ENCODE measurements at regions not wholly inside any gene's neighbourhood (a gene's known extent, or its start where the extent isn't known, plus 50 kb on each side); places are given as distances from the start of the nearest gene placed in this dataset.

- ChIA-PET POLR2A (no interaction called here), CTCF (ENCODE audit: low intra/inter-chr PET ratio) (no interaction called here)
- Histone ChIP-seq H3K9me3 (replicated peaks; ENCODE audit: control insufficient read depth, insufficient read depth, low read depth, low read length) (no peaks in the 10 kb centered on the region), H3K79me2 (ENCODE audit: control insufficient read depth, insufficient read depth, low read length) (no peaks in the 10 kb centered on the region), H3K36me3 (ENCODE audit: control insufficient read depth, insufficient read depth, low read length) (no peaks in the 10 kb centered on the region), H3K4me3 (no peak overlapping the region), H3K9ac (ENCODE audit: insufficient read depth in 1 of 2, low read depth in 2 of 2, low read length in 2 of 2) (no peak overlapping the region), H2AFZ (ENCODE audit: low read depth, low read length) (no peak overlapping the region), H3K27me3 (ENCODE audit: control insufficient read depth in 2 of 2, insufficient read depth in 2 of 2, low read length in 2 of 2) (peaks cover 2 to 64% of the 10 kb centered on the region in 2 experiments; a peak in 3 of 5 replicates), H3K4me2 (ENCODE audit: insufficient read depth, low read length) (no peak overlapping the region), H4K20me1 (replicated peaks; ENCODE audit: control insufficient read depth, insufficient read depth, low read length) (0 out of 2 replicates have a peak, but pooled peaks cover 4% of the 10 kb centered on the region), H3K9me1 (ENCODE audit: control insufficient read depth, insufficient read depth, low read length) (no peaks in the 10 kb centered on the region), H3K27ac (ENCODE audit: extremely low read depth, low read depth, low read length) (no peak overlapping the region), H3K4me1 (replicated peaks in 1 of 2; ENCODE audit: control insufficient read depth in 2 of 2, insufficient read depth in 2 of 2, low read length in 2 of 2) (no peaks in the 10 kb centered on the region)
- no peak for ATAC-seq
- no TSS peak for BruUV-seq (replicated peaks)
- FAIRE-seq = no peak
- intact Hi-C loops (cut with micrococcal nuclease) (no loop called here), in situ Hi-C loops (cut with MboI) (no loop called here)
- WGBS (ENCODE audit: insufficient coverage, low coverage, missing lambda C conversion rate) = 3% methylated on average over 6 of the region's 7 CpGs
- no peak for DNase-seq (ENCODE audit: extremely low read depth in 1 of 4, low spot score in 3 of 4)
- no peak for TF ChIP-seq NFATC3 (IDR thresholded peaks at IDR 0.05)
- TF ChIP-seq E2F5 (CRISPR knock-in tag; IDR thresholded peaks at IDR 0.05) = no peak
- TF ChIP-seq TCF7 (IDR thresholded peaks at IDR 0.05; ENCODE audit: borderline replicate concordance) = no peak
- no peak for TF ChIP-seq ZNF696 (CRISPR knock-in tag; conservative IDR thresholded peaks at IDR 0.05)
- TF ChIP-seq SMARCE1 (IDR thresholded peaks at IDR 0.05) = no peak
- no peak for TF ChIP-seq RB1 (IDR thresholded peaks at IDR 0.05; ENCODE audit: low read depth)
- no peak for TF ChIP-seq MNT (conservative IDR thresholded peaks at IDR 0.05)
- no peak for TF ChIP-seq HMG20A (CRISPR knock-in tag; conservative IDR thresholded peaks at IDR 0.05)
- TF ChIP-seq VEZF1 (CRISPR knock-in tag; IDR thresholded peaks at IDR 0.05) = no peak
- no peak for TF ChIP-seq TCF15 (CRISPR knock-in tag; IDR thresholded peaks at IDR 0.05)
- no peak for TF ChIP-seq CHCHD3 (CRISPR knock-in tag; IDR thresholded peaks at IDR 0.05)
- no peak for TF ChIP-seq ZNF695 (CRISPR knock-in tag; IDR thresholded peaks at IDR 0.05)
- TF ChIP-seq KLF10 (CRISPR knock-in tag; IDR thresholded peaks at IDR 0.05) = no peak
- no peak for TF ChIP-seq FIP1L1 (IDR thresholded peaks at IDR 0.05; ENCODE audit: low read depth, low read length, poor library complexity, severe bottlenecking)
- no peak for TF ChIP-seq UBTF (IDR thresholded peaks at IDR 0.05; ENCODE audit: borderline replicate concordance in 1 of 2, low read depth in 2 of 2, low read length in 2 of 2)
- no peak for TF ChIP-seq RBM39 (optimal IDR thresholded peaks at IDR 0.05; ENCODE audit: low read depth, low read length)
- TF ChIP-seq RBM25 (IDR thresholded peaks at IDR 0.05; ENCODE audit: low read depth, low read length, severe bottlenecking) = no peak
Observed at GRCh38 chr2:129760669-129761068, 218.8 kb upstream of the RAB6C start.
